ENCODE measurements at regions not wholly inside any gene's neighbourhood (a gene's known extent, or its start where the extent isn't known, plus 50 kb on each side); places are given as distances from the start of the nearest gene placed in this dataset.
A peak's percentile ranks its signal among the peaks of the same experiment; 100 is the strongest.

- peaks cover 44% of the 10 kb centered on the region for H3K4me1 Mint-ChIP-seq
- H3K27ac Mint-ChIP-seq (ENCODE audit: unreplicated experiment) = peak overlapping the region; percentile 97
Measured at GRCh38 chr1:87684194-87684593, 355.5 kb downstream of the LMO4 start.

GRCh38 chr1:87684713-87685205 is 356.1 kb downstream of the LMO4 start:
- no peak for TF ChIP-seq CTCF (conservative IDR thresholded peaks at IDR 0.05)
- no peak for DNase-seq (ENCODE audit: low read depth, low spot score)
- no peaks in the 10 kb centered on the region for H3K36me3 Mint-ChIP-seq (ENCODE audit: low read depth)
- H3K27ac Mint-ChIP-seq (ENCODE audit: unreplicated experiment) = peak overlapping the region; percentile 97
- peaks cover 44% of the 10 kb centered on the region for H3K4me1 Mint-ChIP-seq
- peak overlapping the region; percentile 44 for H3K4me3 Mint-ChIP-seq
- H3K27me3 Mint-ChIP-seq (ENCODE audit: low read depth) = no peaks in the 10 kb centered on the region
- H3K9me3 Mint-ChIP-seq = no peaks in the 10 kb centered on the region

More at GRCh38 chr1:87684194-87684593, 355.5 kb downstream of the LMO4 start:
- DNase-seq (ENCODE audit: low read depth, low spot score) = no peak
- Mint-ChIP-seq H3K9me3 (no peaks in the 10 kb centered on the region), H3K36me3 (ENCODE audit: low read depth) (no peaks in the 10 kb centered on the region), H3K27me3 (ENCODE audit: low read depth) (no peaks in the 10 kb centered on the region), H3K4me3 (peak overlapping the region; percentile 44)
- no peak for TF ChIP-seq CTCF (conservative IDR thresholded peaks at IDR 0.05)

GRCh38 chr1:87685311-87686135 is 356.8 kb downstream of the LMO4 start:
- Mint-ChIP-seq H3K9me3 (no peaks in the 10 kb centered on the region), H3K4me3 (peak overlapping the region; percentile 44), H3K36me3 (ENCODE audit: low read depth) (no peaks in the 10 kb centered on the region), H3K4me1 (peaks cover 44% of the 10 kb centered on the region), H3K27me3 (ENCODE audit: low read depth) (no peaks in the 10 kb centered on the region), H3K27ac (ENCODE audit: unreplicated experiment) (peak overlapping the region; percentile 97)
- peak; percentile 12 for DNase-seq (ENCODE audit: low read depth, low spot score)
- TF ChIP-seq CTCF (conservative IDR thresholded peaks at IDR 0.05) = no peak

GRCh38 chr1:87686136-87686495 is 357.4 kb downstream of the LMO4 start:
- Mint-ChIP-seq H3K27ac (ENCODE audit: unreplicated experiment) (no peak overlapping the region), H3K4me3 (no peak overlapping the region), H3K4me1 (peaks cover 44% of the 10 kb centered on the region), H3K36me3 (ENCODE audit: low read depth) (no peaks in the 10 kb centered on the region), H3K27me3 (ENCODE audit: low read depth) (no peaks in the 10 kb centered on the region), H3K9me3 (no peaks in the 10 kb centered on the region)
- DNase-seq (ENCODE audit: low read depth, low spot score) = no peak
- TF ChIP-seq CTCF (conservative IDR thresholded peaks at IDR 0.05) = no peak

GRCh38 chr1:87686671-87687070 is 358.0 kb downstream of the LMO4 start:
- H3K4me1 Mint-ChIP-seq = peaks cover 44% of the 10 kb centered on the region
- DNase-seq (ENCODE audit: low read depth, low spot score) = no peak
- H3K9me3 Mint-ChIP-seq = no peaks in the 10 kb centered on the region
- H3K4me3 Mint-ChIP-seq = no peak overlapping the region
- no peaks in the 10 kb centered on the region for H3K36me3 Mint-ChIP-seq (ENCODE audit: low read depth)
- no peaks in the 10 kb centered on the region for H3K27me3 Mint-ChIP-seq (ENCODE audit: low read depth)
- TF ChIP-seq CTCF (conservative IDR thresholded peaks at IDR 0.05) = no peak
- peak overlapping the region; percentile 81 for H3K27ac Mint-ChIP-seq (ENCODE audit: unreplicated experiment)
